K562 (cell line): ENCODE measurements at regions not wholly inside any gene's neighbourhood (a gene's known extent, or its start where the extent isn't known, plus 50 kb on each side); places are given as distances from the start of the nearest gene placed in this dataset.

Source experiments
- ATAC-seq: fragments of 200-7000 bp; cut with Tn5 transposase; 3 replicates; pipeline ENCODE4 v1.9.1; 2020; ENCODE audit warnings: moderate library complexity
- BruUV-seq: library from RNA; stranded (reverse); fragments of 400-500 nt; replicated peaks from 2 replicates; lab custom pipeline; 2021; lab: Mats Ljungman, UMichigan
- CTCF ChIA-PET: fragments of 300-600 bp; formaldehyde crosslinking; extraction: SDS; loops from one replicate; lab custom pipeline; 2021; ENCODE audit warnings: low intra/inter-chr PET ratio; lab: Yijun Ruan, JAX
- POLR2A ChIA-PET: fragments of 300-600, 350-650 bp; sonication (Branson Sonifier 250); formaldehyde crosslinking; extraction: SDS; loops from one replicate; lab custom pipeline; 2021; ENCODE audit warnings: antibody characterized with exemption, inconsistent platforms; lab: Yijun Ruan, JAX
- DNase-seq, 4 experiments: peaks; one replicate each; pipeline versions ENCODE4 v3.0.0 to v3.0.0-alpha.2; 2011 to 2018; ENCODE audit warnings: low spot score in 3 of 4, mixed read lengths in 3 of 4; ENCODE audit errors: extremely low read depth in 1 of 4
- FAIRE-seq: peaks from 2 replicates; lab custom pipeline; 2011; peaks lifted over from hg19 to GRCh38; lab: Jason Lieb, UNC
- H2AFZ ChIP-seq: 2 replicates; pipeline ENCODE4 v1.6.0; 2011; ENCODE audit warnings: low read depth, low read length, control low read depth, inconsistent platforms
- H3K27ac ChIP-seq: fragments of 200-600 bp; 3 replicates; pipeline ENCODE4 v1.8.0; 2011; ENCODE audit warnings: low read depth, mild to moderate bottlenecking, control low read depth, inconsistent platforms, low read length, moderate library complexity, mixed read lengths; ENCODE audit errors: extremely low read depth
- H3K27me3 ChIP-seq, 2 experiments: fragments of 300-600 bp in 1 of 2; 2 replicates in 1 of 2; 3 replicates in 1 of 2; pipeline versions ENCODE4 v1.6.0 to v1.8.0; 2011; ENCODE audit warnings: inconsistent platforms in 2 of 2, low read length in 2 of 2, mild to moderate bottlenecking in 1 of 2, mixed read lengths in 1 of 2, moderate library complexity in 1 of 2; ENCODE audit not compliant: control insufficient read depth in 2 of 2, insufficient read depth in 2 of 2
- H3K36me3 ChIP-seq: fragments of 300-600 bp; 3 replicates; pipeline ENCODE4 v1.8.0; 2011; ENCODE audit warnings: mild to moderate bottlenecking, low read length, inconsistent platforms; ENCODE audit not compliant: control insufficient read depth, insufficient read depth
- H3K4me1 ChIP-seq, 2 experiments: fragments of 200-600 bp in 1 of 2; replicated peaks in 1 of 2; 2 replicates in 1 of 2; 3 replicates in 1 of 2; pipeline versions ENCODE4 v1.5.1 to v1.8.0; 2011; ENCODE audit warnings: inconsistent platforms in 2 of 2, low read length in 2 of 2, mild to moderate bottlenecking in 1 of 2, mixed read lengths in 1 of 2, moderate library complexity in 1 of 2; ENCODE audit not compliant: control insufficient read depth in 2 of 2, insufficient read depth in 2 of 2
- H3K4me2 ChIP-seq: 2 replicates; pipeline ENCODE4 v1.6.1; 2011; ENCODE audit warnings: low read length, control low read depth, inconsistent platforms, mixed read lengths; ENCODE audit not compliant: insufficient read depth
- H3K4me3 ChIP-seq: fragments of 200-600 bp; sonication (generic), shearing (Covaris generic); 2 replicates; pipeline ENCODE4 v1.5.1; 2016; ENCODE audit warnings: control low read depth, inconsistent platforms
- H3K79me2 ChIP-seq: fragments of 200-600 bp; 3 replicates; pipeline ENCODE4 v1.8.0; 2011; ENCODE audit warnings: low read length, inconsistent platforms; ENCODE audit not compliant: control insufficient read depth, insufficient read depth
- H3K9ac ChIP-seq, 2 experiments: 2 replicates each; pipeline versions ENCODE4 v1.6.0 to v1.6.1; 2011; ENCODE audit warnings: low read depth in 2 of 2, low read length in 2 of 2, control low read depth in 1 of 2, inconsistent platforms in 1 of 2, mild to moderate bottlenecking in 1 of 2, mixed read lengths in 1 of 2; ENCODE audit not compliant: insufficient read depth in 1 of 2
- H3K9me1 ChIP-seq: one replicate; pipeline ENCODE4 v1.6.0; 2011; ENCODE audit warnings: inconsistent platforms, mild to moderate bottlenecking, low read length, moderate library complexity; ENCODE audit not compliant: control insufficient read depth, insufficient read depth
- H3K9me3 ChIP-seq: replicated peaks from 2 replicates; pipeline ENCODE4 v1.5.1; 2011; ENCODE audit warnings: low read depth, low read length, inconsistent platforms; ENCODE audit not compliant: control insufficient read depth, insufficient read depth
- H4K20me1 ChIP-seq: replicated peaks from 2 replicates; pipeline ENCODE4 v1.6.1; 2011; ENCODE audit warnings: low read length, inconsistent platforms, mixed read lengths; ENCODE audit not compliant: control insufficient read depth, insufficient read depth
- CBFA2T3 ChIP-seq: fragments of 450-650 bp; IDR thresholded peaks from 2 replicates; pipeline ENCODE4 v1.6.1; 2017
- CREB5 ChIP-seq: fragments of 250-450 bp; sonication (Bioruptor Pico); IDR thresholded peaks from 2 replicates; pipeline ENCODE4 v1.5.0; 2020; ENCODE audit warnings: mild to moderate bottlenecking
- GTF2E2 ChIP-seq: fragments of 200-800 bp; sonication (Bioruptor generic); IDR thresholded peaks from 2 replicates; pipeline ENCODE4 v1.6.1; 2016; ENCODE audit warnings: missing genetic modification characterization, missing compliant biosample characterization
- RNF219 ChIP-seq: fragments of 250-450 bp; sonication (Bioruptor Pico); IDR thresholded peaks from 2 replicates; pipeline ENCODE4 v1.5.0; 2022; ENCODE audit warnings: mild to moderate bottlenecking
- SRSF7 ChIP-seq: fragments of 200-400 bp; formaldehyde crosslinking; optimal IDR thresholded peaks from 2 replicates; pipeline ENCODE3; 2017; ENCODE audit warnings: mild to moderate bottlenecking, low read depth, low read length
- ZKSCAN3 ChIP-seq: fragments of 250-450 bp; sonication (Bioruptor Pico); IDR thresholded peaks from 2 replicates; pipeline ENCODE4 v1.4.0; 2020
- ZNF609 ChIP-seq: sonication (generic); formaldehyde crosslinking; IDR thresholded peaks from 2 replicates; pipeline ENCODE4 v1.8.1; 2023; ENCODE audit warnings: missing genetic modification reagents, mild to moderate bottlenecking, borderline replicate concordance
- WGBS: fragments of 100-300 bp; shearing (Covaris generic); methylation state at CpG from one replicate; pipeline ENCODE4 v1.1.6; 2016; ENCODE audit warnings: low coverage, mixed read lengths; ENCODE audit not compliant: insufficient coverage; ENCODE audit errors: missing lambda C conversion rate; 5-methylcytosine and 5-hydroxymethylcytosine counted together
- in situ Hi-C: fragments of 300-500 bp; cut with MboI; formaldehyde crosslinking; loops from 4 replicates; pipeline ENCODE4 v1.15.0; 2018; ENCODE audit warnings: inconsistent platforms, mixed read lengths
- intact Hi-C: fragments of 100-400 bp; cut with micrococcal nuclease; formaldehyde crosslinking; loops from 2 replicates; pipeline ENCODE4 v1.14.2; 2022
- TF ChIP-seq, protein P1 (sequence below), 2 experiments: IDR thresholded peaks in 1 of 2; conservative IDR thresholded peaks in 1 of 2; 2 replicates each; pipeline ENCODE4 v1.6.1; 2016; ENCODE audit warnings: low read depth in 2 of 2, mild to moderate bottlenecking in 1 of 2, missing compliant biosample characterization in 1 of 2, missing genetic modification characterization in 1 of 2, moderate library complexity in 1 of 2
- TF ChIP-seq, protein P2 (sequence below): fragments of 250-450 bp; sonication (Bioruptor Pico); IDR thresholded peaks from 2 replicates; pipeline ENCODE4 v1.4.0; 2020; ENCODE audit warnings: borderline replicate concordance

DNA sequence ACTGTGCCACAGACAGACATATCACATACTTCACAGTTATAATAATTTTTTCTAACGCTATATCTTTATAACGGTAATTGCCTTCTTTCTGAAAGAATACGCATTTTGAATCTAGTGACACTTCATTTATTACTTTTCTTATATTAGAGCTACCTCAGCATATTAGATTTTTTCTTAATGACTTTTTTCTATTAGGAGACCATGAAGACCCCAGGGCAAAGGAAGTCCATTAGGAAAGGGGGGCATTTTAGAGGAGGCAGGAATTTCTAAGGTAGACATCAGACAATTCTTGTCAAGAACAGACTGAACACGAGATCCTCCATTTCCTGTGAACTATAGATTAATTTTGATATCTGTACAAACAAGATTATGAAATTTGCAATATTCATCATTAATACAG lies 90.5 kb upstream of the NSMCE3 start:
- H4K20me1 ChIP-seq: peaks cover 3% of the 10 kb centered on the region; the same call in 1 of the 2 replicates
- ATAC-seq (no peak), DNase-seq (no peak), FAIRE-seq (no peak)
- BruUV-seq: no TSS peak
- no peaks in the 10 kb centered on the region for H3K79me2 ChIP-seq
- WGBS: 2% methylated on average over 4 of the region's 4 CpGs
- H3K9me1 ChIP-seq: no peaks in the 10 kb centered on the region
- no peak overlapping the region for H3K27ac ChIP-seq
- intact Hi-C loops (no loop called here), in situ Hi-C loops (no loop called here)
- H3K4me3 ChIP-seq: no peak overlapping the region
- H3K4me2 ChIP-seq: no peak overlapping the region
- no peaks in the 10 kb centered on the region for H3K4me1 ChIP-seq
- H3K27me3 ChIP-seq: peaks cover 21 to 28% of the 10 kb centered on the region in 2 experiments; a peak in 4 of 5 replicates
- ChIA-PET POLR2A (interaction anchor here (0.6 to 0.7 kb wide), 2 partner anchors 9 to 1449 kb away, joined by 3 read pairs; no protein-coding TSS in a partner anchor), CTCF (no interaction called here)
- H3K9ac ChIP-seq: no peak overlapping the region
- no peaks in the 10 kb centered on the region for H3K9me3 ChIP-seq
- no peaks in the 10 kb centered on the region for H3K36me3 ChIP-seq
- H2AFZ ChIP-seq: no peak overlapping the region
- no peak for TF ChIP-seq SRSF7
- TF ChIP-seq ZNF609 (CRISPR knock-in tag): no peak
- no peak for TF ChIP-seq RNF219 (CRISPR knock-in tag)
- no peak for TF ChIP-seq CREB5
- TF ChIP-seq, protein P1, sequence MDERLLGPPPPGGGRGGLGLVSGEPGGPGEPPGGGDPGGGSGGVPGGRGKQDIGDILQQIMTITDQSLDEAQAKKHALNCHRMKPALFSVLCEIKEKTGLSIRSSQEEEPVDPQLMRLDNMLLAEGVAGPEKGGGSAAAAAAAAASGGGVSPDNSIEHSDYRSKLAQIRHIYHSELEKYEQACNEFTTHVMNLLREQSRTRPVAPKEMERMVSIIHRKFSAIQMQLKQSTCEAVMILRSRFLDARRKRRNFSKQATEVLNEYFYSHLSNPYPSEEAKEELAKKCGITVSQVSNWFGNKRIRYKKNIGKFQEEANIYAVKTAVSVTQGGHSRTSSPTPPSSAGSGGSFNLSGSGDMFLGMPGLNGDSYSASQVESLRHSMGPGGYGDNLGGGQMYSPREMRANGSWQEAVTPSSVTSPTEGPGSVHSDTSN (CRISPR knock-in tag; IDR thresholded peaks at IDR 0.05; ENCODE audit: low read depth): no peak
- TF ChIP-seq, protein P1 (tag; conservative IDR thresholded peaks at IDR 0.05; ENCODE audit: low read depth): no peak
- TF ChIP-seq CBFA2T3: no peak
- TF ChIP-seq ZKSCAN3 (CRISPR knock-in tag): no peak
- TF ChIP-seq, protein P2, sequence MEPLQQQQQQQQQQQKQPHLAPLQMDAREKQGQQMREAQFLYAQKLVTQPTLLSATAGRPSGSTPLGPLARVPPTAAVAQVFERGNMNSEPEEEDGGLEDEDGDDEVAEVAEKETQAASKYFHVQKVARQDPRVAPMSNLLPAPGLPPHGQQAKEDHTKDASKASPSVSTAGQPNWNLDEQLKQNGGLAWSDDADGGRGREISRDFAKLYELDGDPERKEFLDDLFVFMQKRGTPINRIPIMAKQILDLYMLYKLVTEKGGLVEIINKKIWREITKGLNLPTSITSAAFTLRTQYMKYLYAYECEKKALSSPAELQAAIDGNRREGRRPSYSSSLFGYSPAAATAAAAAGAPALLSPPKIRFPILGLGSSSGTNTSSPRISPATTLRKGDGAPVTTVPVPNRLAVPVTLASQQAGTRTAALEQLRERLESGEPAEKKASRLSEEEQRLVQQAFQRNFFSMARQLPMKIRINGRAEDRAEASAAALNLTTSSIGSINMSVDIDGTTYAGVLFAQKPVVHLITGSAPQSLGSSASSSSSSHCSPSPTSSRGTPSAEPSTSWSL (CRISPR knock-in tag): no peak
- TF ChIP-seq GTF2E2 (tag): no peak
